Sigmoid colon (tissue), 4 donors: ENCODE measurements at regions not wholly inside any gene's neighbourhood (a gene's known extent, or its start where the extent isn't known, plus 50 kb on each side); places are given as distances from the start of the nearest gene placed in this dataset.

ENCODE experiments used
- EP300 ChIP-seq, 4 donors: sonication (generic); formaldehyde crosslinking; IDR thresholded peaks; one replicate each; pipeline ENCODE4 v1.6.1; 2017; ENCODE audit warnings: antibody characterized with exemption in 4 of 4
- POLR2A ChIP-seq, 2 donors: fragments of 450-650 bp; IDR thresholded peaks; one replicate each; pipeline ENCODE4 v1.6.1; 2016; ENCODE audit warnings: antibody characterized with exemption in 2 of 2, mild to moderate bottlenecking in 2 of 2, moderate library complexity in 2 of 2
- POLR2AphosphoS5 ChIP-seq, 4 donors: sonication (generic); formaldehyde crosslinking; IDR thresholded peaks; one replicate each; pipeline ENCODE4 v1.6.1; 2017; ENCODE audit warnings: antibody characterized with exemption in 4 of 4
- TF ChIP-seq, protein P1 (sequence below), 4 experiments: fragments of 450-650 bp in 3 of 4; fragments of 200-600 bp in 1 of 4; IDR thresholded peaks; one replicate each; pipeline ENCODE4 v1.5.1; 2016 to 2019; ENCODE audit warnings: antibody characterized with exemption in 4 of 4, mild to moderate bottlenecking in 3 of 4, moderate library complexity in 2 of 4

DNA sequence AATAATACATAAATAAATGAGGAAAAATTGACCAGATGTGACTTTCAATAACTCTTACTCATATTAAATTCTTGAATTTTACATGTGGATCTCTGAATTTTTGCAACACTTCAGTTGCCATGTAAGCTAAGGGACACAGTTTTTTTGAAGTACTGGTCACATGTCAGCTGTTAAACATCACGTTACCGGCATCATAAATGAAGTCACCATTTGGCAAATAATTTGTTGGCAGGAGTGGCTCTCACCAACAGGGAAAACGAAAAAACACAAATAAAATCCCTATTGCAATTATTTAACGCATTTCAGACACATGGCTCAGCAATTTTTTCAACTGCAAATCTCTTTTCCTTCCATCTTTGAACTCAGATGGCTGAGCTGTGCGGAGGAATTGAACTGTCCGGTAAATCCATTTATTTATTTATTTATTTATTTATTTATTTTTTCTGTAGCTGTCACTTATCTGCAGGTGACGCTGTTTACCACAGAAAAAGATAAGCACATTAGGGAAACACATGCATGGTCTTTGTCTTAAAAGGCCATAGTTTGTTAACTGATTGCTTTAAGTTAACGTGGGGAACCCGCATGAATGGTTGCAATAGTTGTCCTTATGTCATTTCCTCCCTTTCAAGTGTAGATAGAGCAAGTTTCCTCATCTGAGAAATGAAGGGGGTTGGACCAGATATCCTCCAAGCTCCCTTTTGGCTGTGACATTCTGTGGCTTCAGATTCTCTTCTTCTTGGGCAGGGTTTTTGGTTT lies 64.7 kb upstream of the JAZF1 start:
- TF ChIP-seq POLR2A (IDR thresholded peaks at IDR 0.05) (no peak), POLR2AphosphoS5 (IDR thresholded peaks at IDR 0.05) (no peak), EP300 (IDR thresholded peaks at IDR 0.05) (no peak)
- TF ChIP-seq, protein P1, sequence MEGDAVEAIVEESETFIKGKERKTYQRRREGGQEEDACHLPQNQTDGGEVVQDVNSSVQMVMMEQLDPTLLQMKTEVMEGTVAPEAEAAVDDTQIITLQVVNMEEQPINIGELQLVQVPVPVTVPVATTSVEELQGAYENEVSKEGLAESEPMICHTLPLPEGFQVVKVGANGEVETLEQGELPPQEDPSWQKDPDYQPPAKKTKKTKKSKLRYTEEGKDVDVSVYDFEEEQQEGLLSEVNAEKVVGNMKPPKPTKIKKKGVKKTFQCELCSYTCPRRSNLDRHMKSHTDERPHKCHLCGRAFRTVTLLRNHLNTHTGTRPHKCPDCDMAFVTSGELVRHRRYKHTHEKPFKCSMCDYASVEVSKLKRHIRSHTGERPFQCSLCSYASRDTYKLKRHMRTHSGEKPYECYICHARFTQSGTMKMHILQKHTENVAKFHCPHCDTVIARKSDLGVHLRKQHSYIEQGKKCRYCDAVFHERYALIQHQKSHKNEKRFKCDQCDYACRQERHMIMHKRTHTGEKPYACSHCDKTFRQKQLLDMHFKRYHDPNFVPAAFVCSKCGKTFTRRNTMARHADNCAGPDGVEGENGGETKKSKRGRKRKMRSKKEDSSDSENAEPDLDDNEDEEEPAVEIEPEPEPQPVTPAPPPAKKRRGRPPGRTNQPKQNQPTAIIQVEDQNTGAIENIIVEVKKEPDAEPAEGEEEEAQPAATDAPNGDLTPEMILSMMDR (IDR thresholded peaks at IDR 0.05): no peak
